GM19099 (cell line): ENCODE measurements at regions not wholly inside any gene's neighbourhood (a gene's known extent, or its start where the extent isn't known, plus 50 kb on each side); places are given as distances from the start of the nearest gene placed in this dataset.

Experiments used
- POLR2A ChIP-seq: IDR thresholded peaks from 3 replicates; pipeline ENCODE4 v1.6.1; 2011; ENCODE audit warnings: low read depth; ENCODE audit not compliant: insufficient read length; ENCODE audit errors: extremely low read depth

DNA sequence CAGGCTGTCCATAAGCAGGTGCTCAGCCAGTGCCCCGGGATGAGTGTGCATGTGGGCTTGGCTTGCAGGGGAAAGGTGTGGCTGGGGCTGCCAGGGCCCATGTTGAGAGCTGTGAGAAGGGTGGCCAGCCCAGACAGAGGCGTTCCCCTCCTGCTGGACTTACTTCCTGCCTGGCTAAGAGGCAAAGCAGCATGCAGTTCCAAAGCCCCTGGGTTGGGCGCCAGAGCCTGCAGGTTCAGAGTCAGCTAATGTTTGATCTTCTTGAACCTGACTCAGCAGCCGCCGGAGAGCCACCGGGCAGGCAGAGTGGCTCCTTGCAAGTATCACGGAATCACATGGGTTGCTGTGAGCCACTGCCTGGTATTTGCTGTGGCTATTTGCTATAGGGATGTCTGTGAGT is 168.4 kb upstream of the MAP1B start:
- TF ChIP-seq POLR2A: no peak

GRCh38 chr5:71939452-71940230 is 167.6 kb upstream of the MAP1B start:
- no peak for TF ChIP-seq POLR2A

DNA sequence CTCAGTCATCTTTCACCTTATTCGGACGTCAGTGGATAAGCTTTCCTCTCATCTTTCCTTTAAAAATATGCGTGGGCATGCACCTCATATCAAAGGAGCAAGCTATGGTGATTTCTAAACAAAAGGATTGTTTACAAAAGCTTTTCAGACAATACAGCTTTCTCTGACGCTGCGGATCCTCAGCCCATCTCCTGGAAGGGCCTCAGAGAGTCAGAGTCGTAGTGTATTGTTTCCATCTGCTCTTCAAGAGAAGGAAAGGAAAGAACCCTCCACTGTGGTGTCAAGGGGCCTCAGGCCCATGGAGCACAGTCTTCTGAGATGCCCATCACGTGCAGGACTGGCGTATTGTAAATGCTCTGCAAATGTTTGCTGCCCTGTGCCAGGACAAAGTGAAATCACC is 163.4 kb upstream of the MAP1B start:
- no peak for TF ChIP-seq POLR2A

DNA sequence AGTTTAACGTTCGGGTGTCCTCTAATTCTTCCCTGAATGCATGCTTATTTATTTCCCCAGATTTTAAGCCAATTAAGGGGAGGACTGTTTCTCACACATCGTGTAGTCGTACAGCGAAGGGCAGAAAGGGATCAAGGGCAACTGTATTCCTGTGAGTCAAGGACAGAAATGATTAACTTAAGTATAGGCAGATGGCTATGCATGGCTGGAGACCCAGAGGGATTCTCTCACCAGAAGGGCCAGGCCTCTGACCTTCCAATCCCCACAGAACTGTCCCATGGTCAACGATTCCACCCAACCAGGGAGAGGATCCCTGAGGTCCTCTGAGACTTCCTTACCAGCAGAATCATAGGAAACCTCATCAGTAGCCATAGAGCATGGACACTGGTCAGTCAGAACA is 161.8 kb upstream of the MAP1B start:
- no peak for TF ChIP-seq POLR2A

- no peak for TF ChIP-seq POLR2A
These were observed 160.8 kb upstream of the MAP1B start for GRCh38 chr5:71946343-71947030.

GRCh38 chr5:71948206-71948605 is 159.1 kb upstream of the MAP1B start:
- no peak for TF ChIP-seq POLR2A

DNA sequence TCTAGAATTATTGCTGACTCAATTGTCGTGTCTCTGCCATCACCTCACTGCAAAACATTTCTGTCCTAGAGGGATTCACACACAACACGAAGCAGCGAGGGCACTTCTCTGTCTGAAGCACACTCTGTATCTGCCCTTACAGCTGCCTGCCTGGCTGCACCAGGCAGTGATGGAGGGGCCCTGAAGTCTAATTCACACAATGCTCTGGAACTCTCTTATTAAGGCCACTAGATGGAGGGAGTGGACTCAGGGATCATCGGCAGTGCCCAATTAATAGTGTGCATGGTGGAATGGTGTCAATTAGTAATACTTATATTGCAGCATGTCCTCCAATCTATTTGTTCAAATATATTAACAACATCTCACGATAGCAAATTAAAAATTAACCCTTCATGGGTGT is 157.5 kb upstream of the MAP1B start:
- no peak for TF ChIP-seq POLR2A

GRCh38 chr5:71953866-71954265 is 153.4 kb upstream of the MAP1B start:
- no peak for TF ChIP-seq POLR2A

DNA sequence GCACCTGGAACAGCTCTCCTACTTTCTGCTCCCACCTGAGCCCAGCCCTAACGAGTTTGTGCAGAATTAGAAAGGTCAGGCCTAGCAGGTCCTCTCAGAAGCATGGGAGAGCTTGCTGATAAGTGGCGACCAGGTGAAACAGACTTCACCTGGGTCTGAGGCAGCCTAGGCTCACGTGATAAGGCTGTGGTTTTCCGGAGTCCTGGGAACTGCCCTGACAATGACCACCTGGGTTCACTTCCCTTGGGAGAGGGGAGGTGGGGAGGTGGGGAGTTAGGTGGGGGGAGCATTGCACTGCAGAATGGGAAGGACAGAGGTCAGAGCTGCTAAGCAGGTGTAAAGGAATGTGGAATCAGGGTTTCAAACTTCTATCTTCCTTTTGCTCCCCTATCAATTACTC is 152.9 kb upstream of the MAP1B start:
- TF ChIP-seq POLR2A: no peak

GRCh38 chr5:71955723-71956122 is 151.6 kb upstream of the MAP1B start:
- no peak for TF ChIP-seq POLR2A

- no peak for TF ChIP-seq POLR2A
These were observed 149.9 kb upstream of the MAP1B start for GRCh38 chr5:71957292-71957898.

- TF ChIP-seq POLR2A: no peak
These were observed 147.1 kb upstream of the MAP1B start for GRCh38 chr5:71960195-71960594.

DNA sequence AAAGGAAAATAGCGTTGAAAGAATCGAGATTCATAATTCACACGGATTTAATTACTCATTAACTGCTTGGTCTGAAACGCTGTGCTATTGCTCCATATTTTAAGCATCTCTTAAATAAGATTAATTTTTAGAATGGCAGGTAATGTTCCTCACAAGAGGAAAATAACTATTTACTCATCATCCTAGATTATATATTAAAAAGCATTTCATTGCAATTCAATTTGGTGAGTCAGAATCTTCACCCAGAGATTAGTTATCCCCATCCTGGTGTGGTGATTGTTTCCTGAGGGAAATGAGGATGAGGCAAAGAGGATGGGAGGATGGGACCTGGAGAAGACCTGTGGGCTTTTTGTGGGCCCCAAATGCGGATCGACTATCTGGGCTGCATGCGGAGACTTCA is 145.5 kb upstream of the MAP1B start:
- TF ChIP-seq POLR2A: no peak

- no peak for TF ChIP-seq POLR2A
These were observed 137.8 kb upstream of the MAP1B start for GRCh38 chr5:71969460-71969859.

- no peak for TF ChIP-seq POLR2A
These were observed 135.4 kb upstream of the MAP1B start for GRCh38 chr5:71971862-71972261.
